ENCODE measurements at regions not wholly inside any gene's neighbourhood (a gene's known extent, or its start where the extent isn't known, plus 50 kb on each side); places are given as distances from the start of the nearest gene placed in this dataset.
"Not testable (repeated sequence)": the region's sequence is repeated elsewhere in the genome, so short reads cannot be mapped to it uniquely, and the experiment has no call there.

GRCh38 chr6:68086199-68086598 lies 548.9 kb upstream of the ADGRB3 start:
- H3K4me3 Mint-ChIP-seq = no peak overlapping the region
- no peaks in the 10 kb centered on the region for H3K27me3 Mint-ChIP-seq (ENCODE audit: low read depth)
- no peak overlapping the region for H3K27ac Mint-ChIP-seq
- no peak for TF ChIP-seq CTCF (IDR thresholded peaks at IDR 0.05; ENCODE audit: unreplicated experiment in 3 of 3)
- H3K36me3 Mint-ChIP-seq (ENCODE audit: low read depth) = no peaks in the 10 kb centered on the region
- H3K4me1 Mint-ChIP-seq = no peaks in the 10 kb centered on the region
- no peaks in the 10 kb centered on the region for H3K9me3 Mint-ChIP-seq

- not testable (repeated sequence) for H3K4me1 Mint-ChIP-seq; H3K9me3 Mint-ChIP-seq; H3K4me3 Mint-ChIP-seq; H3K36me3 Mint-ChIP-seq (ENCODE audit: low read depth); H3K27ac Mint-ChIP-seq; H3K27me3 Mint-ChIP-seq (ENCODE audit: low read depth)
Measured at GRCh38 chr6:68085599-68085998, 549.5 kb upstream of the ADGRB3 start.

- TF ChIP-seq CTCF (IDR thresholded peaks at IDR 0.05; ENCODE audit: unreplicated experiment in 3 of 3) = no peak
- Mint-ChIP-seq H3K4me1 (no peaks in the 10 kb centered on the region), H3K27ac (no peak overlapping the region)
Measured at GRCh38 chr6:68082086-68082485, 553.0 kb upstream of the ADGRB3 start.

GRCh38 chr6:68080074-68080473 lies 555.0 kb upstream of the ADGRB3 start:
- no peak overlapping the region for H3K27ac Mint-ChIP-seq
- H3K27me3 Mint-ChIP-seq (ENCODE audit: low read depth) = no peaks in the 10 kb centered on the region

More at GRCh38 chr6:68082086-68082485, 553.0 kb upstream of the ADGRB3 start:
- no peaks in the 10 kb centered on the region for H3K9me3 Mint-ChIP-seq
- H3K4me3 Mint-ChIP-seq = no peak overlapping the region
- H3K27me3 Mint-ChIP-seq (ENCODE audit: low read depth) = no peaks in the 10 kb centered on the region
- no peaks in the 10 kb centered on the region for H3K36me3 Mint-ChIP-seq (ENCODE audit: low read depth)

GRCh38 chr6:68077661-68078060 lies 557.4 kb upstream of the ADGRB3 start:
- H3K27ac Mint-ChIP-seq = no peak overlapping the region
- no peaks in the 10 kb centered on the region for H3K36me3 Mint-ChIP-seq (ENCODE audit: low read depth)
- no peak overlapping the region for H3K4me3 Mint-ChIP-seq
- no peaks in the 10 kb centered on the region for H3K27me3 Mint-ChIP-seq (ENCODE audit: low read depth)
- no peaks in the 10 kb centered on the region for H3K9me3 Mint-ChIP-seq
- TF ChIP-seq CTCF (IDR thresholded peaks at IDR 0.05; ENCODE audit: unreplicated experiment in 3 of 3) = no peak
- H3K4me1 Mint-ChIP-seq = no peaks in the 10 kb centered on the region

More at GRCh38 chr6:68080074-68080473, 555.0 kb upstream of the ADGRB3 start:
- TF ChIP-seq CTCF (IDR thresholded peaks at IDR 0.05; ENCODE audit: unreplicated experiment in 3 of 3) = no peak
- Mint-ChIP-seq H3K4me1 (no peaks in the 10 kb centered on the region), H3K4me3 (no peak overlapping the region), H3K9me3 (no peaks in the 10 kb centered on the region), H3K36me3 (ENCODE audit: low read depth) (no peaks in the 10 kb centered on the region)

- Mint-ChIP-seq H3K4me1 (no peaks in the 10 kb centered on the region), H3K9me3 (no peaks in the 10 kb centered on the region), H3K27me3 (ENCODE audit: low read depth) (no peaks in the 10 kb centered on the region), H3K4me3 (no peak overlapping the region), H3K36me3 (ENCODE audit: low read depth) (no peaks in the 10 kb centered on the region), H3K27ac (no peak overlapping the region)
- no peak for TF ChIP-seq CTCF (IDR thresholded peaks at IDR 0.05; ENCODE audit: unreplicated experiment in 3 of 3)
Measured at GRCh38 chr6:68071740-68072139, 563.3 kb upstream of the ADGRB3 start.

Data from nephron (organoid).